Central memory CD8-positive, alpha-beta T cell (primary cell): ENCODE measurements at regions not wholly inside any gene's neighbourhood (a gene's known extent, or its start where the extent isn't known, plus 50 kb on each side); places are given as distances from the start of the nearest gene placed in this dataset.

Source experiments
- ATAC-seq: fragments of 150-1000 bp; cut with Tn5 transposase; replicated peaks from 2 replicates; pipeline ENCODE4 v1.10.0; 2022; ENCODE audit warnings: mild to moderate bottlenecking, moderate FRiP score, moderate number of reproducible peaks; ENCODE audit not compliant: poor library complexity, severe bottlenecking; ENCODE audit errors: extremely low read depth
- DNase-seq, 2 donors: peaks; one replicate each; pipeline ENCODE4 v3.0.0; 2021; ENCODE audit warnings: low spot score in 2 of 2
- H3K27ac Mint-ChIP-seq: one replicate; pipeline ENCODE4 v1.8.0; 2022; ENCODE audit warnings: low read depth, mild to moderate bottlenecking, moderate library complexity, mixed read lengths
- H3K27me3 Mint-ChIP-seq: one replicate; pipeline ENCODE4 v1.8.0; 2022; ENCODE audit warnings: mixed read lengths
- H3K36me3 Mint-ChIP-seq: one replicate; pipeline ENCODE4 v1.8.0; 2022; ENCODE audit warnings: mild to moderate bottlenecking, moderate library complexity, mixed read lengths; ENCODE audit not compliant: insufficient read depth
- H3K4me1 Mint-ChIP-seq: one replicate; pipeline ENCODE4 v1.8.0; 2022; ENCODE audit warnings: mixed read lengths
- H3K4me3 Mint-ChIP-seq: one replicate; pipeline ENCODE4 v1.8.0; 2022; ENCODE audit warnings: mild to moderate bottlenecking, moderate library complexity, mixed read lengths
- H3K9me3 Mint-ChIP-seq: one replicate; pipeline ENCODE4 v1.8.0; 2022; ENCODE audit warnings: mixed read lengths

- Mint-ChIP-seq H3K4me1 (no peaks in the 10 kb centered on the region), H3K27me3 (no peaks in the 10 kb centered on the region), H3K36me3 (no peaks in the 10 kb centered on the region), H3K4me3 (no peak overlapping the region), H3K27ac (no peak overlapping the region), H3K9me3 (peaks cover 11% of the 10 kb centered on the region)
- DNase-seq, result no peak
- no peak for ATAC-seq
Observed at GRCh38 chr2:34652636-34653035, 1053.5 kb upstream of the FAM98A start.

- H3K27ac Mint-ChIP-seq, result no peak overlapping the region
- H3K9me3 Mint-ChIP-seq, result peaks cover 23% of the 10 kb centered on the region
- no peaks in the 10 kb centered on the region for H3K4me1 Mint-ChIP-seq
- DNase-seq (no peak), ATAC-seq (no peak)
- H3K36me3 Mint-ChIP-seq, result no peaks in the 10 kb centered on the region
- H3K27me3 Mint-ChIP-seq, result no peaks in the 10 kb centered on the region
- no peak overlapping the region for H3K4me3 Mint-ChIP-seq
Observed at GRCh38 chr2:34646901-34647300, 1047.8 kb upstream of the FAM98A start.

GRCh38 chr2:34632327-34632726, 1033.2 kb upstream of the FAM98A start:
- Mint-ChIP-seq H3K36me3 (no peaks in the 10 kb centered on the region), H3K27me3 (no peaks in the 10 kb centered on the region), H3K9me3 (peaks cover 19% of the 10 kb centered on the region), H3K4me1 (no peaks in the 10 kb centered on the region), H3K4me3 (no peak overlapping the region), H3K27ac (no peak overlapping the region)
- DNase-seq (no peak), ATAC-seq (no peak)

GRCh38 chr2:34627003-34627402, 1027.9 kb upstream of the FAM98A start:
- H3K9me3 Mint-ChIP-seq, result peaks cover 9% of the 10 kb centered on the region
- H3K36me3 Mint-ChIP-seq, result no peaks in the 10 kb centered on the region
- H3K27ac Mint-ChIP-seq, result no peak overlapping the region
- no peaks in the 10 kb centered on the region for H3K27me3 Mint-ChIP-seq
- no peaks in the 10 kb centered on the region for H3K4me1 Mint-ChIP-seq
- H3K4me3 Mint-ChIP-seq, result no peak overlapping the region
- DNase-seq (no peak), ATAC-seq (no peak)

- no peak overlapping the region for H3K4me3 Mint-ChIP-seq
- peaks cover 1% of the 10 kb centered on the region for H3K36me3 Mint-ChIP-seq
- H3K4me1 Mint-ChIP-seq, result no peaks in the 10 kb centered on the region
- ATAC-seq (no peak), DNase-seq (no peak)
- H3K27me3 Mint-ChIP-seq, result no peaks in the 10 kb centered on the region
- H3K9me3 Mint-ChIP-seq, result peaks cover 17% of the 10 kb centered on the region
- no peak overlapping the region for H3K27ac Mint-ChIP-seq
Observed at GRCh38 chr2:34604164-34604563, 1005.1 kb upstream of the FAM98A start.

GRCh38 chr2:34602262-34602661, 1003.2 kb upstream of the FAM98A start:
- no peaks in the 10 kb centered on the region for H3K4me1 Mint-ChIP-seq
- H3K27ac Mint-ChIP-seq, result no peak overlapping the region
- peaks cover 1% of the 10 kb centered on the region for H3K36me3 Mint-ChIP-seq
- no peak for DNase-seq
- H3K27me3 Mint-ChIP-seq, result no peaks in the 10 kb centered on the region
- no peak for ATAC-seq
- H3K4me3 Mint-ChIP-seq, result no peak overlapping the region
- peaks cover 18% of the 10 kb centered on the region for H3K9me3 Mint-ChIP-seq

- no peak for ATAC-seq
- peaks cover 18% of the 10 kb centered on the region for H3K9me3 Mint-ChIP-seq
Observed at GRCh38 chr2:34601561-34601960, 1002.5 kb upstream of the FAM98A start.

GRCh38 chr2:34578641-34579040, 979.5 kb upstream of the FAM98A start:
- Mint-ChIP-seq H3K4me3 (no peak overlapping the region), H3K36me3 (no peaks in the 10 kb centered on the region), H3K27ac (no peak overlapping the region), H3K4me1 (no peaks in the 10 kb centered on the region), H3K27me3 (no peaks in the 10 kb centered on the region), H3K9me3 (peaks cover 11% of the 10 kb centered on the region)
- ATAC-seq (no peak), DNase-seq (no peak)

More at GRCh38 chr2:34601561-34601960, 1002.5 kb upstream of the FAM98A start:
- Mint-ChIP-seq H3K36me3 (peaks cover 1% of the 10 kb centered on the region), H3K27me3 (no peaks in the 10 kb centered on the region), H3K4me1 (no peaks in the 10 kb centered on the region), H3K4me3 (no peak overlapping the region), H3K27ac (no peak overlapping the region)
- no peak for DNase-seq

- Mint-ChIP-seq H3K27ac (no peak overlapping the region), H3K27me3 (no peaks in the 10 kb centered on the region), H3K4me1 (no peaks in the 10 kb centered on the region), H3K9me3 (peaks cover 17% of the 10 kb centered on the region), H3K4me3 (no peak overlapping the region), H3K36me3 (no peaks in the 10 kb centered on the region)
- ATAC-seq (no peak), DNase-seq (no peak)
Observed at GRCh38 chr2:34570266-34570872, 971.3 kb upstream of the FAM98A start.

- no peaks in the 10 kb centered on the region for H3K36me3 Mint-ChIP-seq
- no peak for DNase-seq
- H3K4me1 Mint-ChIP-seq, result no peaks in the 10 kb centered on the region
- no peak overlapping the region for H3K27ac Mint-ChIP-seq
- H3K4me3 Mint-ChIP-seq, result no peak overlapping the region
- peaks cover 22% of the 10 kb centered on the region for H3K9me3 Mint-ChIP-seq
- no peaks in the 10 kb centered on the region for H3K27me3 Mint-ChIP-seq
- ATAC-seq, result no peak
Observed at GRCh38 chr2:34567128-34567527, 968.0 kb upstream of the FAM98A start.

GRCh38 chr2:34552337-34552736, 953.2 kb upstream of the FAM98A start:
- no peaks in the 10 kb centered on the region for H3K4me1 Mint-ChIP-seq
- H3K36me3 Mint-ChIP-seq, result peaks cover 3% of the 10 kb centered on the region
- H3K27me3 Mint-ChIP-seq, result no peaks in the 10 kb centered on the region
- H3K9me3 Mint-ChIP-seq, result peaks cover 11% of the 10 kb centered on the region
- no peak overlapping the region for H3K4me3 Mint-ChIP-seq
- no peak overlapping the region for H3K27ac Mint-ChIP-seq
- DNase-seq (no peak), ATAC-seq (no peak)

- H3K9me3 Mint-ChIP-seq, result peaks cover 20% of the 10 kb centered on the region
- H3K36me3 Mint-ChIP-seq, result peaks cover 3% of the 10 kb centered on the region
- no peak overlapping the region for H3K4me3 Mint-ChIP-seq
- no peak overlapping the region for H3K27ac Mint-ChIP-seq
- H3K27me3 Mint-ChIP-seq, result no peaks in the 10 kb centered on the region
- H3K4me1 Mint-ChIP-seq, result no peaks in the 10 kb centered on the region
- ATAC-seq (no peak), DNase-seq (no peak)
Observed at GRCh38 chr2:34549710-34550345, 950.7 kb upstream of the FAM98A start.

GRCh38 chr2:34547900-34548299, 948.8 kb upstream of the FAM98A start:
- Mint-ChIP-seq H3K4me3 (no peak overlapping the region), H3K36me3 (no peaks in the 10 kb centered on the region), H3K4me1 (no peaks in the 10 kb centered on the region), H3K27me3 (no peaks in the 10 kb centered on the region), H3K27ac (no peak overlapping the region), H3K9me3 (peaks cover 33% of the 10 kb centered on the region)
- no peak for DNase-seq
- ATAC-seq, result no peak
